HG02623 (cell line): ENCODE measurements at regions not wholly inside any gene's neighbourhood (a gene's known extent, or its start where the extent isn't known, plus 50 kb on each side); places are given as distances from the start of the nearest gene placed in this dataset.
"Not testable (repeated sequence)": the region's sequence is repeated elsewhere in the genome, so short reads cannot be mapped to it uniquely, and the experiment has no call there.

Experiments used
- ATAC-seq: cut with Tn5 transposase; IDR thresholded peaks from one replicate; pipeline ENCODE4 v1.9.1; 2021; ENCODE audit warnings: moderate library complexity; ENCODE audit not compliant: unreplicated experiment

DNA sequence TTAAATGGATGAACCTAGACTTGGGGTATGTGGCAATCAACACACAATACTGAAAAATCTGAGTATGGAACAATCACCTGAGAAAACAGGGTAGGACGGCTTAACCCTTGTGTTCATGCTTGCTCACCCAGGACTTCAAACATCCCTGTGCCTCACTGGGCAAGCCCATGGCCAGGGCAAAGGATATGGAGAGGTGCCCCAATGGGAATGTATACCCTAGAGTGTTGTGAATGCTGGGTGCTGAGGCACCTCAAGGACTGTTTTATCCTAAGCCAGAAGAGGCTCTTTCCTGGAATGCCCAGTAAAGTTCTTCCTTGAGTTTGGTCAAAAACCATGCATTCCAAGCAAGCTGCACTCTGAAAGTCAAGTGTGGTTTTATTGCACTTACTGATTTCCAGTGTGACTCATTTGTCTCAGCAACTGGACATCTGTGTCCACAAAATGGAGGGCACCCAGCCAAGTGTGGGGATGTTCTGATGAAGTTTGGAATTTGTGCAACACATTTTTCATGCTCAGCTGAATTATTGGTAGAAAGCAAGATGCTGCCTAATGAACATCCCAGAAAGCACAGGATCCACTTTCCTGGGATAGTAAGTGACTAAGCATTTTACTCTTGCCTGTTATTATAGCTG, 531.3 kb downstream of the RFC3 start:
- no peak for ATAC-seq

DNA sequence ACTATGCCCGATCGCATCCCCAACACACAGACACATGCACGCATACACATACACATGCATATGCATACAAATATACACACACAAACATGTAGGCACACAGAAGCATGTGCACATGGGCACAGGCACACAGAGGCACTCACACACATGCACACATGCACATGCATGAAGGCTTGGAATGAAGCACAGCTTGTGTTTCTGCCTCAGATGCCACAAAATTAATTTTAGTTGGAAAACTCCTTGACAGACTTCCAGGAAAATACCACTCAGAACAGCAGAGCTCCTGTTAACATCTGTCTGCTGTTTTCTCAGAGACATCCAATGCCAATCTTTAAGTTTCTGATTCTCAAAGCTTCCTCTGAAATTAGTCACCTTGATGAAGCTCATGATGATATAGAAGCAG, 532.7 kb downstream of the RFC3 start:
- ATAC-seq, result no peak

DNA sequence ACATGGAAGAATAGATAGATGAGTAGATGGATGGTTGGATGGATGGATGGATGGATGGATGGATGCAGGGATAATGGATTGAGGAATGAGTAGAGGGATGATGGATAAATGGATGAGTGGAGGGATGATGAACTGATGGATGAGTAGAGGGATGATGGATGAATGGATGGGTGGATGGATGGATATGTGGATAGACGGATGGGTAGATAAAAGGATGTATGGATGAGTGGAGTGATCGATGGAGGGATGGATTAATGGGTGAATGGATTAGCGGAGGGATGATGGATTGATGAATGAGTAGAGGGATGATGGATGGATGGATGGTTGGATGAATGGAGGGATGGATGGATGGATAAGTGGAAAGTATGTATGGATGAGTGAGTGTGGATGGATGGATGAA, 533.2 kb downstream of the RFC3 start:
- no peak for ATAC-seq

DNA sequence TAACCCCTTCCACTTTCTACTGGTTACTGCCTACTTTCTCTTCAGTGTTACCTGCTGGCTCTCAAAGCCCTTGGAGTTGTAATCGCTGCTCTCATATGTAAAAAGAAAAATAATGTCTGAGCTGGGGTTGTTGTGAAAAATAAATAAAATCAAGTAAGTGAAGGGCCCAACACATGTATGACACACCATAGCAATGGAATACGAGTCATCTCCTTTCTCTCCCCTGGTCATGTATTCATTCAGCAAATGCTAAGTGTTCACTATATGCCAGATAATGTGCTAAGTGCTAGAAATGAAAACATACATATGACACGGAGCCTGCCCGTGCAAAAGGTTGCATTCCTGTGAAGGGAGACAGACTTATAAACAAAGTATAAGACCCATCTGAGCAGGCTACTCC, 535.0 kb downstream of the RFC3 start:
- no peak for ATAC-seq

DNA sequence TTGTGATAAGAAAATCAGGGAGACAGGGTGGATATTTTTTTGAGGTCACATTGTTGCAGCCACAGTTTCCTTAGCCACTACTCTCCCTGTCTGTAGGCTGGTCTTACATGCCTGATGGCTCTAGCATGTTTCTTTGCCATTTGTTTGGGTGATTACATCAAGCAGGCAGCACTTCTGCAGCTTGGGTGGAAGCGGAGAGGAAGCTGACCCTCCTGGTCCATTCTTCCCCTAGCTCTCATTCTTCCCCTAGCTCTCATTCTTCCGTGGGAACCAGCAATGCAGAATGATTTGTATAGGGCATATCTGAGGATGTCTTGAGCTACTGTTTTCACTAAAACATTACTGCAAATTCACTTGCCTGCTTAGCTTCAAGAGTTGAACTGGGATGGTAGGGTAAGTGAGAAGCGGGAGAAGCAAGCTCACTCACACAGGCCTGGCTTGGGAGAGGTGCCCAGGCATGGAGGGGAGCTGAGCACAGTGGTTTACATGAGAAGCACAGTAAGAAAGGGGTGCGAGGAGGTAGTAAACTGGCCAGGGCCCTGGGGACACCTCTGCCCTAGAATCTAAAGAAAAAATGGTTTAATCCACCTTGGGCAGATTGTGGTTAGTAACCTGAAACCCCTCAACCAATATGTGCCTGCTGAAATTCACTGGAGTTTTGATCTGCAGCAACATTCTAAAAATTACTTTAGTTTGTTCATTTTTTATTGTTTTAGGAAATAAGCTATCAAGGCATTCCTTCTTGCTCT, 538.9 kb downstream of the RFC3 start:
- no peak for ATAC-seq

DNA sequence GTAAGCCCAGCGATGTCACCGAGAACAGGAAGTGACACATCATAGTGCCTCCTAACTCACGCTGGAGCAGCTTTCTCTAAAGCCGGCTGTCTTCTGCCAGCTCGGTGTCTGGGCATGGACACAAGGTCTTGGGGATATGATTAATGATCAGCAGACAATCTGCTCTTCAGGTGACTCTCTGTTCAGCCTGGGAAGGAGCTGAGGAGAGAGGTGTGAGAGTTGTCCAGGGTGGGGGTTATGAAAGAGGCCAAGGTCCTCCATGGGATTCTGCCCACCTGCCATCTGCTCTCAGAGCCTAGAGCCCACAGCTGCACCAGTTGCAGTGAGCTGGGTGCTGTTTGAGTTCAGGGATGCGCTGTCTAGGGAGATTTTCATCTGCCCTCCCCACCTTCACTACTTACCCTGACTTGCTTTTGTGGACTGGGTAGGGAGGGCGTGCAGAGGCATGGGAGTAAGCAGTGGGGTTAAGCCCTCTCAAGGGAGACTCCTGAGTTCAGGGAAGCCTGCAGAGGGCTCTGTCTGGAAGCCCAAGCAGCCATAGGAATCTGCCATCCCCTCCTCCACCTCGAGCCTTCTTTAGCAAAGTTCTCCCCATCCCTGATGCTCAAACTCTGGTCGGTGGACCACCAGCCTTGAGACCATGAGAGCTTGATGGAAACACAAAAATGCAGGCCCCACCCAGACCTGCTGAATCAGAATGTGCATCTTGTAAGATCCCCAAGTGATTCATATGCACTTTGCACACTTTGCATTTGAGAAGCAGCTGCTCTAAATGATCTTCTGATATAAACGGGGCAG, 539.7 kb downstream of the RFC3 start:
- ATAC-seq, result no peak

DNA sequence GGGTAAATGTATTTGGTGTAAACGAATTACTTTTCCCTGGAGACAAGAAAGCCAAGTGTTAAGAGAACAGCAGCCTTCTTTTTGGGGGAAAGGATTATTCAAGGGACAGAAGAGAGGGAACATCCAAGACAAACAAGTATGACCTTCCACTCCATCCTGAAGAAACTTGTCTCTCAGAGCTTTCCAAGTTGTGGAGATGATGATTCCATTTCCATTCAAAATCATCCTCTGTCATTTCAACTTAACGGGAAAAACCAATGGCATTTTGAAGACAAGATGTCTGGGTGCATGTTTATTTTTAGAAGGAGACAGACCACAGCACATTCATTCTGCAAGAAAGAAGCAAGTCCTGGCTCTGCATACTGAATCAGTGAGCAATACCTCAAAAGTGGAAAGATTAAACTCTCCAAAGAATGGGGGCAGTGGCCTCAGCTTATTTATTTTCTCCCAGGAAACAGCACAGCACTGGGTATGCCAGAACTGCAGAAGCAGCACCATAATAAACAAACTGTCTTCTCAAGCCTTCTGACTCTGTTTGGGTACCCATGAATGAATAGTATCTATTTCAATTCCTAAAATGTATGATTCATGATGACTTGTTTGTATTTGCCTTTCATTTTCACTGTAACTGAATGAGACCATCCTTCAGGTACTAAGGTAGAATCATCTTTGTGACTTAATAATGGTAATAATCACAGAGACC, 541.0 kb downstream of the RFC3 start:
- no peak for ATAC-seq

DNA sequence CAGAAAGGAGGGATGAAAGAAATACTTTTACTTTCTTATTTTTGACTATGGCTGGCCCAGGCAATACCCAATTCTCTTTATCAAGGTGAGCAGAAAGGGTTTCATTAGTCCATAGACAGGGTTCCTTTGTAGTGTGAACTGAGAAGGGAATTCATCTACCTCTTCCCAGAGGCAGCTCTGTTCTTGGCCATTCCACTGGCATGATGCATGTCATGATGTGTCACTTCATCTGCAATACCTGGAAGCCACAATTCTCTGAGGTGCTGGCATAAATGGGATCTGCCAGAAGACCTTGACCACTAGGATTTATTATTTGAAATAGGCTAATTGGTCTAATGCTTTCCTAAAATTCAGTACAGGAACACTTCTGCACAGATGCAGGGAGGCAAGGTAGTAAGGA, 542.8 kb downstream of the RFC3 start:
- no peak for ATAC-seq

DNA sequence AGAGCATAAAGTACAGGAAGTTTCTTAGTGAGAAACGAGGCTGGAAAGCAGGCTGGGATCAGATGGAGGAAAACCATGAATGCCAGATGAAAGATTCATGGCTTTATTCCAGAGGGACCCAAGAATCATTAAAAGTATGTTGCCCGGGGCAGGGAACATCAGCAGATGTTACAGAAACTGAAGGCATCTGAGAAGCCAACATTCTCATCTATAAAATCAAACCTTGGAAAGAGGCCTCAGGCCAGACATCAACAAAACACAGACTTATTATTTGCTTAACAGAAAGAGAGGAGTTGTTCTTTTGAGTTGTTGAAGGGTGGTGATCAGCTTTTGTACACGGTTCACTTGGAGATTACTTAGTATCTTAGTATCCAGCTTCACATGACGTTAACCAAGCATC, 543.6 kb downstream of the RFC3 start:
- ATAC-seq, result no peak

DNA sequence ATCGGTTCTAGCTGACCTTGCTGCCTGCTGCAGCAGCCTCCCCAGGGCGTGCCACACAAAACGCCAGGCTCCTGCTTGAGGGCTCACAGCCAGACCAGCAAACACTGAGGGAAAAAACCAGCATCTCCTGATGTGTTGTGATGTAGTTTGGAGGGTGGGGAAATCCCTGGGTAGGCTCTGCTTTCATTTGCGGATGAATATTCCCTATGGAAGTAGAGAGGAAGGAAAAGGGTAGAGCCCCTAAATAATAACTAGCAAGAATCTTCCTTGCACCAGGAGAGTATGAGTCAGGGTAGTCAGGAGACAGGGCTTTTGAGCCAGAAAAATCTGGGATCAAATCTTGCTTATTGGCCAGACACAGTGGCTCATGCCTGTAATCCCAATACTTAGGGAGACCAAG, 545.3 kb downstream of the RFC3 start:
- ATAC-seq, result no peak

DNA sequence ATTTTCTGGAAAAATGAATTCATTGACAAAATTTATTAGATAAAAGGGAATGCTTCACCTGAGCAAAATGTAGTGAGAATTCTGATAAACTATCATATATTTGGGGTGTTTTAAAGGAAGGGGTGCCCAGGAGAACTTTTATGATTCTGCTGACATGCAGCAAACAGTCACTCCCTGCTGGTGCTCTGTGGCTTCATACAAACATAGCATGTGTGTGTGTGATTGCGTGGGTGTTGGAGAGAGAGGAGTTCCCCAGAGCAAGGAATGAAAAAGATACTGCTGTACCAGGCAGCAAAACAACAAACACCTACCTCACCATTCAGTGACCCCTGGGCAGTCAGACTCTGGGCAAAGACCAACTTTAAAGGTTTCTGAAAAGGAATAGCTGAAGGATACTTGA, 546.7 kb downstream of the RFC3 start:
- ATAC-seq, result no peak

DNA sequence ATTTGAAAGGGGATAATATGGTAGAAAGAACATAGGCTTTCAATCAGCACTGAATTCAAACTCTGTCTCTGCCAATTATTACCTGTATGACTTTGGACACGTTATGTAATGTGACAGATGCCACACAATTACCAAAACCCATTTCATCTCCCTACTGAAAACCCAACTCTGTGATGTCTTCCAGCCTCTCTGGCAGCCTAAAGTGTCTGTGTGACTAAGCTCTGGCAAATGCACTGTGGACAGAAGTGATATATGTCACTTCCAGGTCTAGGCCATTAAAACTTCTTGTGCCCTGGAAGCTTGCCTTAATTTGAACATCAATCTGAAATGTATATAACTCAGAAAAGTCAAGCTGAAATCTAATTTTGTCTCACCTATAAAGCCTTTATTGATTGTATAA, 552.0 kb downstream of the RFC3 start:
- no peak for ATAC-seq

DNA sequence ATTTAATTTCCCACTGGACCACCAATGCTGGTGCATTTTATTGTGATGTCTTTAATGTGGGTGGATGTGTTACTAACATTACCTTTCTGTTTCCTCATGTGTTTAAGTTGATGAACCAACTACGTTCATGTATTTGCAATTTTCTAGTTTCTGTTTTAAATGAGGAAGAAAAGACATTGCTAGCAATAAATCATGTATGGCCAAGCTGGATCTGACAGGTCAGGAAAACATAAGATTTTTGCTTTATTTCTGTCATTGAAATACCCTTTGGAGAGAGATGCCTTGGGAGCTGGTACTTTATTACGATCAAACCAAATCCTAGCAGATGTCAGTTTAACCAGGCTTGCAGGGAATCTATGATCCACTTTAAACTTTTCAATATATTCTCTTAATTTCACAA, 553.2 kb downstream of the RFC3 start:
- no peak for ATAC-seq

DNA sequence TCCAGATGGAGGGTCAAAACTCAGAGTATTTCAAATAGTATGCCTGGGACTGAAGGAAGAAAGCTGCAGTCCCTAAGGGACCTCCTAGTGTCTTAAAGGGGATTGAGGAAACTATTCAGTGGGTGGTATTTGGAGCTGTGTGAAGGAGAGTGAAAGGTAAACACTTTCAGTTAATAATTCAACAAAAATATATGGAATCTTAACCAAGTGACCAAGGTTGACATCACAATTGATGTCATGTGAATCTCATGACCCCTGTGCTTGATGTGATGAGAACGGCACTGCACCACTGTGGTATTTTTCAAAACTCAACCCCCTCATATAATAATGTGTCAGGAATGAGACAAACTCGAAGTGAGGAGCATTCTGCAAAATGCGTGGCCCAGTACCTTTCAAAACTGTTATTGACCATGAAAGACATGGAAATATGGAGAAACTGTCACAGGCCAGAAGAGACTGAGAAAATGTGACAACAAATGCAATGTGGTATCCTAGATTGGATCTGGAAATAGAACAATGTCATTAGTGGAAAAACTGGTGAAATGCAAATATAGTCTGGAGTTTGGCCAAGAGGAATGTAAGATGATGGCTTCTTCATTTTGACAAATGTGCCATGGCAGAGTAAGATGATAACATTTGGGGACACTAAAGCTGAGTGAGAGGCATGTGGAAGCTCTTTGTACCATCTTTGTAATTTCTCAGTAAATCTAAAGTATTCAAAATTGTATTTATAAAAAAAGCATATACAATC, 553.9 kb downstream of the RFC3 start:
- ATAC-seq, result no peak

DNA sequence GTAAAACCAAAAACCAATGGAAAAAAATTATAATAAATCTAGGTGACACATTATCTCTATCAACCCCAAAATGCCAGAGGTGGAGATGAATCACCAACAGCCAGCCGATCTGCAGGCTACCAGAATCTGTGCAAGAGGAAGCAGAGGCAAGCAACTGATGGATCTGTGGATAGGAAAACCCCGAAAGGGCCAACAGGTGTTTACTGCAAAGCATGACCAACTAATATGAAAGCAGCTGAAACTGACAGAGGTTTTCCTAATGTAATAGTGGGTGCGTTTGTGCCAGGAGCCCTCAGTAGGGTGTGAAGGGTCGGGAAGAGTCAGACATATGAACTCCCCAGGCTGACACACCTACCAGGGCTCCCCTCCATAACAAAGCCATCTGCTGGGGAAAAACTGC, 554.6 kb downstream of the RFC3 start:
- ATAC-seq, result no peak

DNA sequence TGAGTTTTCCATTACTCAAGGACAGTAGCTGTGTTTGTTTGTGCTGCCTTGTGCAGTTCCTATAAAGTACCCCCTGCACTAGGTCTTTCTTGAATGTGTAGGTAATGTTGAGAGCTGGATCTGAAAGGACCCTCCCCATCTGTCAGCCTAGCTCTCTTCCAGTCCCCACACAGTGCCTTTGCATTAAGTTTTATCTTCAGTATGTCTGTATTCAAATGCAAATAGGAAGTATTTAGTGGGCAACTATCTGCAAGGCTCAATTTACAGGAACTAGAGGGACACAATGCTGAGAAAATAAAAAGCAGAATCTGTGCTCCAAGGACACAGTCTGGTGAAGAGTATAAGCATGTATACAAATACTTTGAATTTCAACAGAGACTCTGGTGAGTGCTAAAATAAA, 558.5 kb downstream of the RFC3 start:
- no peak for ATAC-seq

DNA sequence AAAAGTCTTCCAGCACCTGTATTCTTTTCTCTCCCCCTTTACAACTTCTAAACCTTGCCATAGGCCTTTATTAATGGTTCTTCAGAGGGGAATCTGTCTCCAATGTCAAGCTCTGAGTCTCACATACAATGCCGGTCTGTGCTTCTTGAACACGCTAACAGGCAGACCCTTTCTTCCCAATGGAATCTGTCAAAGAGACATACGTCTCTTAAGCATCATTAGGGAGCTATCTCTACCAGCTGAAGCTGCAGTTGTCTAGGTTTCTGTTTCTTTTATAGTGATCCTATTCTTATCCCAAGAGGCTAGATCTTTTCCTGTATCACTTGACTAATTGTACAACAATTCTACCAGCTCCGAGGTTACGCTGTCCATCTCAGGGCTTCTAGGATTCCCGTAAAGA, 560.8 kb upstream of the NBEA start:
- no peak for ATAC-seq

DNA sequence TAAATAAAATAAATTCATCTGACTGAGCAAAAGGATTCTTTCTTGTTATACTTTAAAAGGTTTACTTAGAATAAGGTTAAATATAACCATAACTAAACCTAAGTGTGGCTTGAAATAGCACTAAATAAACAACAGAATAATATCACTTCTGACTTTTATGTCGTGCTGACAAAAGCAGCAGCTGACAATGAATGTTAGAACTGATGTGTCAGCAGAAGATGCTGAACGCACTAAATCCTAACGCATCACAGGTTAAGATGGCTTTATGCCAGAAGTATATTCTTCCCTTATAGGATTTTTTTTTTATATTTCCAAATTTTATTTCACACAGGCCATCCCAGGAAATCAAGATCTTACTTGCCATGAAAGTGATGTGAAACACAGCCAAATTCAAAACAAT, 558.3 kb upstream of the NBEA start:
- no peak for ATAC-seq

DNA sequence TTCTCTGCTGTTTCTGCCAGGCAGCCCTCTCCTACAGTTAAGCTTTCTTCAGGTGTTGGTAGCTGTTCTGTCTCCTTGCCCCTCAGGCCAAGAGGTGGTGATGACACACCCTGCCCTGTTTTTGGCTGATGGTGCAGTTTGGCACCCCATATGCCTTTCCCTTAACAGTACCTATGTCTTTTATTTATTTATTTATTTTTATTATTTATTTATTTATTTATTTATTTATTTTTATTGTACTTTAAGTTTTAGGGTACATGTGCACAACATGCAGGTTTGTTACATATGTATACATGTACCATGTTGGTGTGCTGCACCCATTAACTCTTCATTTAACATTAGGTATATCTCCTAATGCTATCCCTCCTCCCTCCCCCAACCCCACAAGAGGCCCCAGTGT, 555.8 kb upstream of the NBEA start:
- not testable (repeated sequence) for ATAC-seq

DNA sequence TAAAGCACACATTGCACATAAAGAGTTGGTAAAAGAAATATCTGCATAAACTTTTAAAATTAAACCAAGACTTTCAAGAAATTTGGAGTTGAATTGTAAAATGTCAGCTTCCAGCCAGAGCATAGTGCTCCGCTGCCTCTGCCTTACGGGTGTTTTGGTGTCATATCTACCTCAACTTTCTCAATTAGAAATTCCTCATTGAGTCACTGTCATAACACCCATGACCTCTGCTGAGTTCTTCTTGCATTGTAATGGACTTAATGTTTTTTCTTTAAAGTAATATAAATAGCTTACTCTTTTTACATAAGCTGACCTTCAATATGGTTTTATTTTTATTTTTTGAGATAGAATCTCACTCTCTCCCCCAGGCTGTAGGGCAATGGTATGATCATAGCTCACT, 551.0 kb upstream of the NBEA start:
- ATAC-seq, result no peak

DNA sequence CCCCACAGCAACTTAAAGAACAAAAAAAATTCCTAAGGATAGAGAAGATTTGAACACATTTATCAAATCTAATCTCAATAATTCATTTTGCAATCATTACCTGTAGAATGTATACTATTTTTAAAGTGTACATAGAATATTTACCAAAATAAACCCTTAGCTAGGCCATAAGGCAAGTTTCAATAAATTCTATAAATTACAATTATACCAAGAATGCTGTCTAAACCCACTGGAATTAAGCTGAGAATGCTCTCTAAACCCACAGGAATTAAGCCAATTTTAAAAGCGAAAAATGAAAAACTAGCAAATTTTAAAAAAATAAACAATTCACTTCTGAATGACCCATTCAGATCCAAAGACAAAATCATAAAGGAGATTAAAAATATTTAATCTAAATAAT, 540.4 kb upstream of the NBEA start:
- no peak for ATAC-seq
